ENCODE measurements at regions not wholly inside any gene's neighbourhood (a gene's known extent, or its start where the extent isn't known, plus 50 kb on each side); places are given as distances from the start of the nearest gene placed in this dataset.

DNA sequence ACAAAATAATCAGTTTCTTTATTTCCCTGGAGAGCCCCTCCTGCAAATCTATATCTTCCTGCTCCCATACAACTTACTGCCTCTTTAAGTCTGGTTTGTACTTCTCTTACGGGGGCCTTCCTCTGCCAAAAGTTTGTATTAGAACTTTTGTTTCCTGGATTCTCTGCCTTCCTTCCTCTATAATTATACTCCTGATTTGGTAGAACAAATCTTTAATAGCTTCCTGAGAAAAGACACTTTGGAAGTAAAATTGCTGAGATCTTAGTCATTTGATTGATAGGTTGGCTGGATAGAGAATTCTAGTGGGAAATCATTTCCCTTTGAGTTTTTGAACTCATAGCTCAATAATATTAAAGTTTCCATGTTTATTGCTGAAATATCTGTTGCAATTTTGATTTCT is 499.2 kb downstream of the RAB38 start:
- Histone ChIP-seq H3K36me3 (ENCODE audit: control insufficient read depth in 2 of 2, extremely low read depth in 1 of 2, insufficient read depth in 1 of 2, low read length in 1 of 2) (no peaks in the 10 kb centered on the region), H3K4me1 (ENCODE audit: control insufficient read depth in 1 of 2, extremely low read depth in 1 of 2, insufficient read depth in 2 of 2, low read length in 2 of 2) (no peaks in the 10 kb centered on the region), H3K27ac (ENCODE audit: low read length) (no peak overlapping the region), H3K4me3 (ENCODE audit: control insufficient read depth in 1 of 2, extremely low read depth in 1 of 2, low read length in 1 of 2) (no peak overlapping the region), H3K9me3 (no peaks in the 10 kb centered on the region), H3K27me3 (replicated peaks in 1 of 2; ENCODE audit: control insufficient read depth in 2 of 2, extremely low read depth in 1 of 2, insufficient read depth in 2 of 2, low read length in 1 of 2) (no peaks in the 10 kb centered on the region)
- Mint-ChIP-seq H3K36me3 (no peaks in the 10 kb centered on the region), H3K27ac (no peak overlapping the region), H3K27me3 (no peaks in the 10 kb centered on the region), H3K9me3 (peaks cover 0 to 3% (median 0%) of the 10 kb centered on the region in 3 donors), H3K4me3 (no peak overlapping the region), H3K4me1 (no peaks in the 10 kb centered on the region)
- DNase-seq (no peak), ATAC-seq (replicated peaks in 1 of 4) (no peak)
- no CpG with 5 or more reads among the region's 1 CpG for WGBS (ENCODE audit: insufficient coverage)
- ChIA-PET CTCF (no interaction called here), POLR2A (no interaction called here)

DNA sequence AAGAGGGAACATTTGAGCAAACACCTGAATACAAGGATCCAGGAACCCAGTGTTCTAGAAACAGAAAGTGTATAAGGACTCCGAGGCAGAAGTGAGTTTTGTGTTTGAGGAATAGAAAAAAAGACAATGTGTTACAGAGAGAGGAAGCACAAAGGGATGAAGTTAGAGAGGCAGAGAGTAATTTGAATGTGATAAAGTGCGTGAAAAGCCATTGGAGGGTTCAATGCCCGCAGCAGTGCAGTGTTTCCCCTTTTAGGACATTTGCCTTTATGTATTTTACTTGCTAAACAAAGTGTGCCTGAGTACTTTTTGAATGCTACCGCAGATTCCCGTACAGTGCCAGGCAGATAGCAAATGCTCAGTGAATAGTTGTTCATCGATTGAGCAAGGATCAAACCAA is 508.5 kb downstream of the RAB38 start:
- Histone ChIP-seq H3K27ac (ENCODE audit: low read length) (no peak overlapping the region), H3K4me3 (ENCODE audit: control insufficient read depth in 1 of 2, extremely low read depth in 1 of 2, low read length in 1 of 2) (no peak overlapping the region), H3K9me3 (no peaks in the 10 kb centered on the region), H3K4me1 (ENCODE audit: control insufficient read depth in 1 of 2, extremely low read depth in 1 of 2, insufficient read depth in 2 of 2, low read length in 2 of 2) (no peaks in the 10 kb centered on the region), H3K36me3 (ENCODE audit: control insufficient read depth in 2 of 2, extremely low read depth in 1 of 2, insufficient read depth in 1 of 2, low read length in 1 of 2) (no peaks in the 10 kb centered on the region), H3K27me3 (replicated peaks in 1 of 2; ENCODE audit: control insufficient read depth in 2 of 2, extremely low read depth in 1 of 2, insufficient read depth in 2 of 2, low read length in 1 of 2) (no peaks in the 10 kb centered on the region)
- Mint-ChIP-seq H3K9me3 (peaks cover 0 to 4% (median 0%) of the 10 kb centered on the region in 3 donors), H3K27ac (no peak overlapping the region), H3K4me3 (no peak overlapping the region), H3K36me3 (no peaks in the 10 kb centered on the region), H3K4me1 (no peaks in the 10 kb centered on the region), H3K27me3 (no peaks in the 10 kb centered on the region)
- ATAC-seq (replicated peaks in 1 of 4) (no peak), DNase-seq (no peak)
- WGBS (ENCODE audit: insufficient coverage) = 84% methylated on average over 6 of the region's 6 CpGs
- CTCF ChIA-PET = no interaction called here
- POLR2A ChIA-PET = no interaction called here

DNA sequence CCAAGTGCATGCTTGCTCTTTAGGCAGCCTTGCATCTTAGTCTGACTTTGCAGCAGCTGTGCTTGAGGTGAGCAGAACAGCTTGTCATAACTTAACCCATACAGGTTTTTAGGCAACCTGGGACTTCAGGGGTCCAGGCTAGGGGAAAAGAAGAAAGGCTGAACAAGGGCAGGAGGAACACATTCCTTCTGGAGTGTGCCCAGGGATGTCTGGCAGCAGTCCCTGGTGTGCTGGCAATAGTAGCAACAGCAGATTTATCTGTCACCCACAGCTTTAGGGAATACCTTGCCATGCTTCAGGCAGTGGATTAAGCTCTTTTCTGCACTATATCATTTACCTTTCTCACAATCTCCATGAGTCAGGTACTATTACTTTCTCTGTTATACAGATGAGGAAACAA is 513.0 kb downstream of the RAB38 start:
- ChIA-PET CTCF (no interaction called here), POLR2A (no interaction called here)
- Mint-ChIP-seq H3K27ac (no peak overlapping the region), H3K4me1 (no peaks in the 10 kb centered on the region), H3K9me3 (peaks cover 0 to 4% (median 0%) of the 10 kb centered on the region in 3 donors), H3K36me3 (no peaks in the 10 kb centered on the region), H3K4me3 (no peak overlapping the region), H3K27me3 (no peaks in the 10 kb centered on the region)
- Histone ChIP-seq H3K36me3 (ENCODE audit: control insufficient read depth in 2 of 2, extremely low read depth in 1 of 2, insufficient read depth in 1 of 2, low read length in 1 of 2) (no peaks in the 10 kb centered on the region), H3K4me3 (ENCODE audit: control insufficient read depth in 1 of 2, extremely low read depth in 1 of 2, low read length in 1 of 2) (no peak overlapping the region), H3K4me1 (ENCODE audit: control insufficient read depth in 1 of 2, extremely low read depth in 1 of 2, insufficient read depth in 2 of 2, low read length in 2 of 2) (no peaks in the 10 kb centered on the region), H3K27me3 (replicated peaks in 1 of 2; ENCODE audit: control insufficient read depth in 2 of 2, extremely low read depth in 1 of 2, insufficient read depth in 2 of 2, low read length in 1 of 2) (no peaks in the 10 kb centered on the region), H3K27ac (ENCODE audit: low read length) (no peak overlapping the region), H3K9me3 (no peaks in the 10 kb centered on the region)
- ATAC-seq (replicated peaks in 1 of 4) (no peak), DNase-seq (no peak)

DNA sequence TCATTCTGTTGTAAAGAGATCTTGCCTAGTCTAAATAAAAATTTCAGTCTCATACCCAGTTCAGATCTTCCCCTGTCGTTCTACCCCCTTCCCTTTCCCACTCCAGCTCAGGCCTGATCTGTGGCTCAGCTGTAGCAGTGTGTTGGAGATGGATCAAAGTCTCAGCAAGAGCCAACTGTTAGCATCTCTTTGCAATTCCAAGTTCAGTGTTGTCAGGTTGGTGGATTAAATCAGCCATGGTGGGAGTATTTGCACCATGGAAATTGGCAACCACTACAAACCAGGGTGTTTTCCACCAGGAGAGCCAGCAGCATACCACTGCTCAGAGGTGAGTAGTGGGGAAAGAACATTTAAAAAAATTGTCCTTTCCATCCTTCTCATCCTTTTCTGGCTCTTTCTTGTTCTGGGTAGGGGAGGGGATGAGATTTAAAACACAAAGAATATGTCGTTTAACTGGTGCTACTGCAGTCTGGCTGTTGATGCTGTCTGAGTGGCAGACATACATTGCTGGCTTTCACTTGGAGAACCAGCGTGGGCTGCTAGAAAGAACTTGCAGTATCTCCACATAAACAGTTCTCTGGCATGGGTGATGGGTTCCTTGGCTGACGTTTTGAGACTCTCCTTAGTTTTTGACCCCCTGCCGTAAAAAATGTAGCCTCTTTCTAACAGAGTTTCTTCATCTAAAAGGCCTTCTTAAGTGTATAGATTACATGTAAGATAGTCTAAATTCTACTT is 514.1 kb downstream of the RAB38 start:
- POLR2A ChIA-PET = no interaction called here
- CTCF ChIA-PET = no interaction called here
- H3K9me3 ChIP-seq = no peaks in the 10 kb centered on the region
- Mint-ChIP-seq H3K27me3 (no peaks in the 10 kb centered on the region), H3K4me3 (no peak overlapping the region), H3K4me1 (no peaks in the 10 kb centered on the region), H3K36me3 (no peaks in the 10 kb centered on the region), H3K9me3 (peaks cover 0 to 8% (median 0%) of the 10 kb centered on the region in 3 donors), H3K27ac (no peak overlapping the region)
- no peak overlapping the region for H3K4me3 ChIP-seq (ENCODE audit: control insufficient read depth in 1 of 2, extremely low read depth in 1 of 2, low read length in 1 of 2)
- no peaks in the 10 kb centered on the region for H3K36me3 ChIP-seq (ENCODE audit: control insufficient read depth in 2 of 2, extremely low read depth in 1 of 2, insufficient read depth in 1 of 2, low read length in 1 of 2)
- no peaks in the 10 kb centered on the region for H3K4me1 ChIP-seq (ENCODE audit: control insufficient read depth in 1 of 2, extremely low read depth in 1 of 2, insufficient read depth in 2 of 2, low read length in 2 of 2)
- no CpG with 5 or more reads among the region's 5 CpGs for WGBS (ENCODE audit: insufficient coverage)
- ATAC-seq (replicated peaks in 1 of 4) = no peak
- no peaks in the 10 kb centered on the region for H3K27me3 ChIP-seq (replicated peaks in 1 of 2; ENCODE audit: control insufficient read depth in 2 of 2, extremely low read depth in 1 of 2, insufficient read depth in 2 of 2, low read length in 1 of 2)
- no peak overlapping the region for H3K27ac ChIP-seq (ENCODE audit: low read length)
- DNase-seq = no peak

DNA sequence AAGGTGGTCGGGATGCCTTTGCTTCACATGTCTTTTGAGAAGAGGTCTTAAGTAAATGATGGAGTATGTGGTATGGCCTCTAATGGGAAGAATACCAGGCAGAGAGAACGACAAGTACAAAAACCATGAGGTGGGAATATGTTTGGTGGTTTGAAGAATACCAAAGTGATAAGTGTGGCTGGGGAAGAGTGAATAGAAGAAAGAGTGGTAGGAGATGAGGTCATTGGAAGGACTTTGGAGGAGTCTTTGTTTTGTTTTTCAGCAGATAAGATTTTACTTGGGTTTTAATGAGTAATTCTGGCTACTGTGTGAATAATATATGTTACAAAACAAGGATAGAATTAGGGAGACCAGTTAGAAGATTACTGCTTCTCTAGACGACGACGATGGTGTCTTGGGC is 515.4 kb downstream of the RAB38 start:
- no peaks in the 10 kb centered on the region for H3K36me3 Mint-ChIP-seq
- Histone ChIP-seq H3K27ac (ENCODE audit: low read length) (no peak overlapping the region), H3K27me3 (replicated peaks in 1 of 2; ENCODE audit: control insufficient read depth in 2 of 2, extremely low read depth in 1 of 2, insufficient read depth in 2 of 2, low read length in 1 of 2) (no peaks in the 10 kb centered on the region), H3K36me3 (ENCODE audit: control insufficient read depth in 2 of 2, extremely low read depth in 1 of 2, insufficient read depth in 1 of 2, low read length in 1 of 2) (no peaks in the 10 kb centered on the region), H3K9me3 (no peaks in the 10 kb centered on the region), H3K4me1 (ENCODE audit: control insufficient read depth in 1 of 2, extremely low read depth in 1 of 2, insufficient read depth in 2 of 2, low read length in 2 of 2) (no peaks in the 10 kb centered on the region), H3K4me3 (ENCODE audit: control insufficient read depth in 1 of 2, extremely low read depth in 1 of 2, low read length in 1 of 2) (no peak overlapping the region)
- no peak overlapping the region for H3K27ac Mint-ChIP-seq
- WGBS (ENCODE audit: insufficient coverage) = 52% methylated on average over 2 of the region's 5 CpGs
- peaks cover 0 to 5% (median 0%) of the 10 kb centered on the region in 3 donors for H3K9me3 Mint-ChIP-seq
- no peaks in the 10 kb centered on the region for H3K27me3 Mint-ChIP-seq
- ChIA-PET POLR2A (no interaction called here), CTCF (no interaction called here)
- no peak for DNase-seq
- ATAC-seq (replicated peaks in 1 of 4) = no peak
- H3K4me1 Mint-ChIP-seq = no peaks in the 10 kb centered on the region
- no peak overlapping the region for H3K4me3 Mint-ChIP-seq

DNA sequence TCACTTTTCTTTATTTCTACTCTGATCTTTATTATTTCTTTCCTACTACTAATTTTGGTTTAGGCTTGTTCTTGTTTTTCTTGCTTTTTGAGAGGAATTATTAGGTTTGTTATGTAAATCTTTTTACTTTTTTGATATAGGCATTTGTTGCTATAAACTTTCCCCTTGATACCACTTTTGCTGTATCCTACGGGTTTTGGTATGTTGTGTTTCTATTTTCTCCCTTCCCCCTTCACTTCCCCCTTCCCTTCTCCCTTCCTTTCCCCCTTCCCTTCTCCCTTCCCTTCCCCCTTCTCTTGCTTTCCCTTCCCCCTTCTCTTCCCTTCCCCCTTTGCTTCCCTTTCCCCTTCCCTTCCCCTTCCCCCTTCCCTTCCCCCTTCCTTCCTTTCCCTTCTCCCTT is 529.6 kb downstream of the RAB38 start:
- Mint-ChIP-seq H3K4me1 (no peaks in the 10 kb centered on the region), H3K27ac (no peak overlapping the region), H3K9me3 (peaks cover 8 to 16% (median 11%) of the 10 kb centered on the region in 3 donors), H3K36me3 (no peaks in the 10 kb centered on the region), H3K27me3 (no peaks in the 10 kb centered on the region), H3K4me3 (no peak overlapping the region)
- H3K9me3 ChIP-seq = no peaks in the 10 kb centered on the region
- no peak overlapping the region for H3K27ac ChIP-seq (ENCODE audit: low read length)
- no peaks in the 10 kb centered on the region for H3K36me3 ChIP-seq (ENCODE audit: control insufficient read depth in 2 of 2, extremely low read depth in 1 of 2, insufficient read depth in 1 of 2, low read length in 1 of 2)
- WGBS (ENCODE audit: insufficient coverage) = no CpG with 5 or more reads among the region's 1 CpG
- CTCF ChIA-PET = no interaction called here
- H3K4me3 ChIP-seq (ENCODE audit: control insufficient read depth in 1 of 2, extremely low read depth in 1 of 2, low read length in 1 of 2) = no peak overlapping the region
- no peaks in the 10 kb centered on the region for H3K27me3 ChIP-seq (replicated peaks in 1 of 2; ENCODE audit: control insufficient read depth in 2 of 2, extremely low read depth in 1 of 2, insufficient read depth in 2 of 2, low read length in 1 of 2)
- ATAC-seq (replicated peaks in 1 of 4) (no peak), DNase-seq (no peak)
- H3K4me1 ChIP-seq (ENCODE audit: control insufficient read depth in 1 of 2, extremely low read depth in 1 of 2, insufficient read depth in 2 of 2, low read length in 2 of 2) = no peaks in the 10 kb centered on the region
- POLR2A ChIA-PET = no interaction called here

DNA sequence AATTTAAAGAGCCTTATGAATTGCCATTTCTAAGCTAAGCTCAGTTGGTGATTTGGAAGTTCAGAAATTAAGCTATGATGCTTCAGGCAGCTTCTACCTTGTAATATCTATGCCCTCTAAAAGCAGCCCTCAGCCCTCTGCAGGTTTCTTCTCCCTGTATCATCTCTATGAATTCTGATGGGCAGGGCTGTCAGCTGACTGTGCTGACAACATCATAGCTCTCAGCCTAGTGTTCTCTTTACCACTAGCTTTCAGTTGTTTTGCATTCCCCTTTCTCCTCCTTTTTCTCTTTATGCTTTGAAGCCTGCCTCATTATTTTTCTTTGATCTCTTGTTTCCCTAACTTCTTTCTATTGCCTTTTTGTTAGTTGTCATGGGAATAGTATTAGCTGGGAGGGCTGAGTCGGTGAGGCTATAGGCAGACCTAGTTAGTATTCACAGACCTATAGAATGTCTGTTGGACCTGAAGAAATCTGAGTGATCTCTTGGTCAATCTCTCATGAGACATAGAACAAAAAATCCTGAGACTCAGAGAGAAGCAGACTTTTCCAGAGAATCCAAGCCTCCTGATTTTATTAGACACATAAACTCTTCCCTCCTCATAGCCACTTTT is 535.4 kb downstream of the RAB38 start:
- no peak overlapping the region for H3K27ac Mint-ChIP-seq
- H3K4me1 Mint-ChIP-seq = no peaks in the 10 kb centered on the region
- peaks cover 0 to 7% (median 5%) of the 10 kb centered on the region in 3 donors for H3K9me3 Mint-ChIP-seq
- H3K9me3 ChIP-seq = no peaks in the 10 kb centered on the region
- H3K27me3 ChIP-seq (replicated peaks in 1 of 2; ENCODE audit: control insufficient read depth in 2 of 2, extremely low read depth in 1 of 2, insufficient read depth in 2 of 2, low read length in 1 of 2) = no peaks in the 10 kb centered on the region
- H3K27ac ChIP-seq (ENCODE audit: low read length) = no peak overlapping the region
- CTCF ChIA-PET = no interaction called here
- POLR2A ChIA-PET = no interaction called here
- ATAC-seq (replicated peaks in 1 of 4) (no peak), DNase-seq (no peak)
- H3K36me3 ChIP-seq (ENCODE audit: control insufficient read depth in 2 of 2, extremely low read depth in 1 of 2, insufficient read depth in 1 of 2, low read length in 1 of 2) = no peaks in the 10 kb centered on the region
- H3K4me3 Mint-ChIP-seq = no peak overlapping the region
- 80% methylated on average over 1 of the region's 1 CpG for WGBS (ENCODE audit: insufficient coverage)
- no peaks in the 10 kb centered on the region for H3K4me1 ChIP-seq (ENCODE audit: control insufficient read depth in 1 of 2, extremely low read depth in 1 of 2, insufficient read depth in 2 of 2, low read length in 2 of 2)
- no peaks in the 10 kb centered on the region for H3K27me3 Mint-ChIP-seq
- no peak overlapping the region for H3K4me3 ChIP-seq (ENCODE audit: control insufficient read depth in 1 of 2, extremely low read depth in 1 of 2, low read length in 1 of 2)
- no peaks in the 10 kb centered on the region for H3K36me3 Mint-ChIP-seq

Measured in T-cell (primary cell).